GM21515 (cell line): ENCODE measurements at regions not wholly inside any gene's neighbourhood (a gene's known extent, or its start where the extent isn't known, plus 50 kb on each side); places are given as distances from the start of the nearest gene placed in this dataset.

ENCODE experiments used
- ATAC-seq: cut with Tn5 transposase; IDR thresholded peaks from one replicate; pipeline ENCODE4 v1.9.1; 2021; ENCODE audit not compliant: unreplicated experiment

GRCh38 chr1:106608841-106609240, 447.6 kb upstream of the PRMT6 start:
- no peak for ATAC-seq

DNA sequence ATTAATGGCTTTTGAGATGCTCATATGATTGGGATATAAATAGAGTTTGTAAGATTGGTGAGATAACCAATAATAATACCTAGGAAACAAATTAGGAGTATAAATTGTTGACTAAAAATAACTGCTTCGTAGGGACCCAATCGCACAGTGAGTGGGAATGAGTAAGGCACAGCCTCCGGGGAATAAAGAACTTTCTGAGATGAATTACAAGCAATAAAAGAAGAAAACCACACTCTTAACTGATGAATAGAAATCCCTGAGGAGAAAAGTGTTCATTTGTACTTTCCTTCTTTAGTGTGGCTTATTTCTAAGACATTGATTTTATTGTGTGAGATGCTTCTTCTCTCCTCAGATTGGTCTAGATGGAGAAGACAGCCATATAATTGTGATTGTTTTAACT, 443.4 kb upstream of the PRMT6 start:
- ATAC-seq, result no peak

- ATAC-seq, result no peak
Measured at GRCh38 chr1:106613861-106614260, 442.6 kb upstream of the PRMT6 start.

DNA sequence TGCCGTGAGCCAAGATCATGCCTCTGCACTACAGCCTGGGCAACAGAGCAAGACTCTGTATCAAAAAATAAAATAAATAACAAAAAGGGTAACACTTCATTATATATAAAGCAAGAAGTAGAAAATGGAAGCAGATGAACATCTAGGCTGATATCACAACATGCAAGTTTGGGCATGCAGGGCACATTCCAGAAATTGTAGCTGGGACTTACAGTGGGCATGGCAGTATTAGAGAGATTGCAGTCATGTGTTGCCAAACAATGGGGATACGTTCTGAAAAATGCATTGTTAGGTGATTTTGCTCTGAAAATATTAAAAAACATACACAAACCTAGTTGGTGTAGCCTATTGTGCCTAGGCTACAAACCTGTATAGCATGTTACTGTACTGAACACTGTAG, 441.0 kb upstream of the PRMT6 start:
- no peak for ATAC-seq

DNA sequence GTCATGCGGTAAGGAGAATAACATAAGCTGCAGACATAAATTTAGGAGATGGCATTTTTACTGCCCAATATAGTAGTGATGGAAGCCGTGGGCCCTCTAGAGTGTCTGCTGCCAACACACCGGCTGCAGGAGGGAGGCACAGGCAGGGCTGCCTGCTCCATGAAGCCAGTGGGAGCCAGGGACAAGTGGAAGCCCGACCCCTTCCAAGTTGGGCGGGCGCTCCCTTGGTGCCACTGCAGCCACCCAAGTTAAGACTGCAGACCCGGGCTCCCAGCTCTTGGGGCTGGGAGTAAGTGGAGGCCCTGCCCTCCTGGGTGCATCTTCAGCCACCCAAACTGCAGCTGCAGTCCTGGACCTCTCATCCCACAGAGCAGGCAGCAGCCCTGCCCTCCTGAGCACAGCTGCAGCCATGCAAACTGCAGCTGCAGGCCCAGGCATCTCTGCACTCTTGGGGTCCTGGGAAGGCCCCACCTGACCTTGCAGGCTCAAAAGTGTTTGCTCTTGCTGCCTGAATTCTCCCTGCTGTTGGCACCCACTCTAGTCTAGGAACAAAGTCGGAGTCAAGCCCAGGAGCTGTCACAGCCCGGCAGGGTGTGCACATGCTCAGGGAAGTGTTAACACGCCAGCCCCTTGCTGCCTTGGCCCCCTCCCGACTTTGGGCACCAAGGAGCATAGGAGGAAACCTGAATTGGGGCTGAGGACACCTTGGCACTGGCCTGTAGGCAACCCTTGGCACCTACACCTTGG, 437.2 kb upstream of the PRMT6 start:
- no peak for ATAC-seq

DNA sequence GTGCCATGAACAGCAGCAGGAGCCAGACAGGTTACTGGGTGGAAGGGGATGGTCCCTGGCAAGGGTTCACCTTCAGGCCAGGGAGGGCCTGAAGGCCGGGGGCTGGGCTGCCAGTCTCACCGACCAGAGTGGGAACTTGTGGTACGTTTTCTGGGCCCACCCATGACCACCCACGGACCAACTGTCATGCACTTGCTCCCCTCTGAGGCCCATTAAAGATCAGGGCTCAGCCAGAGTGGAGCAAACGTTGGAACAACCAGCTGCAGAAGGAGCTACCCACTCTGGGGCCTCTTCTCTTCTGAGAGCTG, 436.7 kb upstream of the PRMT6 start:
- ATAC-seq, result no peak

DNA sequence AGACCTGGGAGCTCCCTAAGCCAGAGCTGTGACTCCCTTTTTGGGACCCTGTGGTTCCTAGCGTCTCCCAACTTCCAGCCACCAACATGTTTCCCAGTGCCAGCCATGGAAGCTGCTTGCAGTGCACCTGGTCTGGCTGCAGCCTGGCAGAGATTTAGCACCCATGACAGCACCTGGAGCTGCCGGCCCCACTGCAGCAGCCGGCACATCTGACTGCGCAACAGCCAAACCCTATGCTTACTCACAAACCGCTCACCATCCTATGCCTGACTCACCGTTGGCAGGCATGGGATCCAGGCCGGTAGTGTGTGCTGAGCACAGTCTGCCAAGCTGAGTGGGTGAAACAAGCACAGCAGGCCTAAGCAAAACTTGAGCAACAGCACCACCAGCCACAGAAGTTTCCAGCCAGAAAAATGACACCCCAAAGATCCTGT, 435.9 kb upstream of the PRMT6 start:
- ATAC-seq, result no peak

- ATAC-seq, result no peak
Measured at GRCh38 chr1:106621853-106622252, 434.6 kb upstream of the PRMT6 start.

- no peak for ATAC-seq
Measured at GRCh38 chr1:106637566-106637965, 418.9 kb upstream of the PRMT6 start.

- no peak for ATAC-seq
Measured at GRCh38 chr1:106646261-106646784, 410.2 kb upstream of the PRMT6 start.

DNA sequence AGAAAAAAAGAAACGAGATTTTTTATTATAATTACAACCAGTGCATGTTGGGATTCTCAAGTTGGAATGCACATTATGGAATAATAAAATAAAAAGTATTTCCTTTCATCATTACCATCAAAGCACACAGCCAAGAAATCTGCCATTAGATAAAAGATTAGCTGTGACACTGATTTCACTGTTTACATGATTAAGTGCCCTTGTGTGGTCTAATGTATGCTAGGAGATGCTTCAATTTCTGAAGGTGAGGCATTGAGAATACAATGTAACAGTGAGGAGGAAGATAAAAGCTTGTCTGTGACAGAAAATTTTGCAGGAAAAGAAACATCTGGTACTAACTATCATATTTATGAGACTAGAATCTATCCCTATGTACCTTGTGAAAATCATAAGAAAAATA, 409.7 kb upstream of the PRMT6 start:
- no peak for ATAC-seq

DNA sequence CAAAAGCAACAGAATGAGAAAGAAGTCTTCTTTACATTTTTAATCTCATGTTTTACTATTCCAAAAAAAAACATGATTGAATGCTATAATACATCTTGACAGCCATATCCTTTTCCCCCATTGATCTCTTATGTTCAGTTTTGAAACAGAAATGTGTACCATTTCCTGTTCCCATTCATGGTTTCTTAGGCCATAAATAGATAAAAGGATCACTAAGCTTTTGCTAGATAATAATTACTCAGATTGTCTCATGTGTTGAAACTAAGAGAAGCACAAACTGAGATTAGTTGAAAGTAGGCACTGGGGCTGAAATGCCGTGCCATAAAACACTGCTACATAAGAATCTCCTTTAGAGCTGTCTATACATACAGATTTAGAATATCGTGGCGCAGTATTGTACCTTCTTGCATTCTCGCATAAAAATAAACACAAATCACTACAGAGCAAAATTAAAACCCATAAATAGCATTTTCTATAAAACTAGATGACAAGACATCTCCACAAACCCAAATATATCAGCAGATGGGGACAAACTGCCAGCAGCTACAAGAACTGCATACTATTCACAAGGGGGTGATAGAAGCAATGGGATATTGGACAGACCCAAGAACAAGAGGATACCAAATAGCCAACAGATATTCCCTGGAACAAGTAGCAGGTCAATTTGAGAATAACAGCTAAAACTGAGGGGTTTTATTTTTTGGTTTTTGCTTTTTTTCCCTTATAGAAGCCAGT, 405.3 kb upstream of the PRMT6 start:
- no peak for ATAC-seq

DNA sequence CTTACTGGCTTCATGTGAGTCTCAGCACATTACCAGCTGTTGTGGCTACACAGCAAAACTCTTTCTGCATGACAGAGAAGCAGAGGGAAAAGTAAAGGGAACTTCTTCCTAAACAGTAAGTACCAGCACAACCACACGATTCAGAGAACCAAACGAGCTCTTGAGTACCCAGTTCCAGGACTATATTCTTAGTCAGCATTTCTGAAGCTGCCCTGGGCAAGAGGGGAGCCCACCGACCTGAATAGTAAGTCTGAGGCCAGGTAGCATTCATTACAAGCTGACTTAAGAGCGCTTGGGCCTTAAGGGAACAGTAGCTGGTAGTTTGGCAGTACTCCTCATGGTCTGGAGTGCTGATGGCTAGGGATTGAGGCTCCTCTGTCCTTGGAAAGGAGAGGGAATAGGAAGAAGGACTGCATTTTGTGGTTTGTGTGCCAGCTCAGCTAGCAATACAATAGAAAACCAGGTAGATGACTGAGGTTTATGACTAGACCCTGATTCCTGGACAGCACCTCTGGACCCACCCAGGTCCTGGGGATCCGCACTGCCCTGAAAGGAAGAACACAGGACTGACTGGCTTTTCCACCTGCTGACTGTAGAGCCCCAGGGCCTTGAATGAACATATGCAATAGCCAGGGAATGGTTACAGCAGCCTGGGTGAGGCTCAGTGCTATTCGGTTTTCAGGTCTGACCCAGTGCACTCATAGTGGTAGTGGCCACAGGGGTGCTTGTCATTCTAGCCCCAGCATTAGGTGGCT, 396.8 kb upstream of the PRMT6 start:
- no peak for ATAC-seq

GRCh38 chr1:106675558-106675957, 380.9 kb upstream of the PRMT6 start:
- ATAC-seq, result no peak

- ATAC-seq, result no peak
Measured at GRCh38 chr1:106676021-106676420, 380.5 kb upstream of the PRMT6 start.

DNA sequence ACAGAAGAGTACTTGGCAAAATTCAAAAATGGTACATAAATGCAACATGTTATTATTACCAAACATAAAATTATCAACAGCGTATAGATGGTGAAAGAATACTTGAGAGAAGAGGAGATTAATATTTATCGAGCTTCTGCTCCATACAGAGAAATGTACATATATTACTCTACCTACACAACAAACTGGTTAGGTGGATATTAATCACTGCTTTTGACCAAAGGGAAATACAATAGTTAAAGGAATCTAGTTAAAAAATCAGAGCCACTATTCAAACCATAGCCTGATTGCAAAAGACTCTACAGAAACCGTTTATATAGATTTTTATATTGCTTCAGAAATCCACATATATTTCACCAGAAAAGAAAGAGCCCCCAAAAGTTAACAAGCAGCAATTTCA, 379.3 kb upstream of the PRMT6 start:
- ATAC-seq, result no peak

- ATAC-seq, result no peak
Measured at GRCh38 chr1:106677721-106678120, 378.8 kb upstream of the PRMT6 start.

DNA sequence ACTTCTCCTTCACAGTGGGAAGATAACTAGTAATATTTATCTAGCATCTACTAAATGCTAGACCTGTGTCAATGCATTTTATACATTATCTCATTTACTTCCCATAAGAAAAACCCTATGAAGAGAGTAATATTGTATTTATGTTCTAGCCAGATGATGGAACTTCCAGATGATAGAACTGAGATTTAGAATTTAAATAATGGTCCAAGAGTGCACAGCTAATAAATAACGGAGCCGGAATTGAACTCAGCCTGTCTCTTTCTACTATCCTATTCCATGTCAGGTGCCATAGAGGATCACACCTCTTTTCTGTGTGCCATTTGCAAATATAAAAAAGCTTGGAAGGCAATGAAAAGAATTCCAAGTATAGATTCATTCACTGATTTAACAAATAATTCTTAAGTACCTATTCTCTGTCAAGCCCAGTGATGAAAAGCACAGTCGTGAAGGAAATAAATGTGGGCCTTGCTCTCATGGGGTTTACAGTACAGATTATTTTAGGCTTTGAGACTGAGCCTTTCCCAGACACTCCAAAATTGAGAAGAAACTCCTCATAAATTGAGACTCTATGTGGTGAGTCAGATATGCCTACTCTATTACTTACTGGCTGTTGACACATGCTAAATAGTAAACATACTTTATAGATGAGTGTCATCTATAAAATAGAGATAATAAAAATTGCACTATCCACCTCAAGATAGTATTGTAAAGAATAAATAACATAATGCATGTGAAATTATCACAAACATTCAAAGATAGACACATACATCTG, 378.0 kb upstream of the PRMT6 start:
- ATAC-seq, result no peak

DNA sequence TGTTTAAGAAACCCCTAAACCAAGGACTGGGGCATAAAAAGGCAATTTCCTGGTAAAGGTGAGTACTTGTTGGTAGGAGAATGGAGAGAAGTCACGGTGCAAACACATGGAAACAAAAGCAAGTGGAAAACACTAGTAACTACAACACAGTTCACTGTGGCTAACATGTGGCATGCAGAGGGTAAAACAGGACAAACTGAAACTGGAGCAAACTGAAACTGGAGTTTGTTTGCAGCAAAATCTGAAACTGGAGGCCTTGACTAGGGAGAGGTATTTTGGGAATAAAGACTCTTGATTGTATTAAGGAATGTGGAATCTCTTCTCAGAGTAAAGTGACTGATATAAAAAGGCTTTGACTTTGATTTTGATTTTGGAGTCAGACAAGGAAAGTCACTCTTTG, 376.3 kb upstream of the PRMT6 start:
- no peak for ATAC-seq

- no peak for ATAC-seq
Measured at GRCh38 chr1:106680776-106681344, 375.6 kb upstream of the PRMT6 start.
